HepG2 (cell line): ENCODE measurements at regions not wholly inside any gene's neighbourhood (a gene's known extent, or its start where the extent isn't known, plus 50 kb on each side); places are given as distances from the start of the nearest gene placed in this dataset.

Experiments
- ATAC-seq: fragments of 200-7000 bp; cut with Tn5 transposase; 3 replicates; pipeline ENCODE4 v1.9.1; 2020; ENCODE audit warnings: mild to moderate bottlenecking, moderate library complexity
- BruUV-seq: library from RNA; stranded (reverse); fragments of 400-500 nt; replicated peaks from 2 replicates; lab custom pipeline; 2021; lab: Mats Ljungman, UMichigan
- CTCF ChIA-PET: fragments of 300-600 bp; formaldehyde crosslinking; extraction: SDS; loops from one replicate; lab custom pipeline; 2021; ENCODE audit warnings: low total read pairs, inconsistent platforms, low intra/inter-chr PET ratio; lab: Yijun Ruan, JAX
- POLR2A ChIA-PET: fragments of 350-600 bp; sonication (Branson Sonifier 250); formaldehyde crosslinking; loops from one replicate; lab custom pipeline; 2020; ENCODE audit warnings: antibody characterized with exemption, inconsistent platforms; lab: Yijun Ruan, JAX
- DNase-seq: peaks from one replicate; pipeline ENCODE4 v3.0.0-alpha.2; 2015; ENCODE audit warnings: low spot score
- FAIRE-seq: peaks from 3 replicates; lab custom pipeline; 2011; peaks lifted over from hg19 to GRCh38; lab: Jason Lieb, UNC
- H2AFZ ChIP-seq: one replicate; pipeline ENCODE4 v1.6.1; 2011; ENCODE audit warnings: low read length, inconsistent platforms
- H3K27ac ChIP-seq: fragments of 300-600 bp; 3 replicates; pipeline ENCODE4 v1.8.0; 2011; ENCODE audit warnings: mixed run types, mild to moderate bottlenecking, mixed read lengths, low read length, inconsistent platforms; ENCODE audit not compliant: insufficient read depth; ENCODE audit errors: extremely low read length
- H3K27me3 ChIP-seq, 2 experiments: fragments of 200-600 bp in 1 of 2; 2 replicates in 1 of 2; 3 replicates in 1 of 2; pipeline versions ENCODE4 v1.6.0 to v1.8.0; 2011; ENCODE audit warnings: low read length in 2 of 2, mild to moderate bottlenecking in 2 of 2, moderate library complexity in 2 of 2, inconsistent platforms in 1 of 2; ENCODE audit not compliant: insufficient read depth in 2 of 2, control insufficient read depth in 1 of 2
- H3K36me3 ChIP-seq, 2 experiments: fragments of 200-600 bp in 1 of 2; replicated peaks in 1 of 2; 2 replicates in 1 of 2; 3 replicates in 1 of 2; pipeline versions ENCODE4 v1.5.1 to v1.8.0; 2011; ENCODE audit warnings: low read length in 2 of 2, inconsistent platforms in 1 of 2; ENCODE audit not compliant: insufficient read depth in 2 of 2, control insufficient read depth in 1 of 2
- H3K4me1 ChIP-seq: 2 replicates; pipeline ENCODE4 v1.5.1; 2012; ENCODE audit warnings: low read length, inconsistent platforms; ENCODE audit not compliant: insufficient read depth
- H3K4me2 ChIP-seq: 2 replicates; pipeline ENCODE4 v1.6.0; 2011; ENCODE audit warnings: low read depth, low read length, inconsistent platforms
- H3K4me3 ChIP-seq, 3 experiments: fragments of 200-600 bp in 1 of 3; sonication (generic), shearing (Covaris generic) in 1 of 3; replicated peaks in 1 of 3; 2 replicates each; pipeline ENCODE4 v1.5.1; 2011 to 2016; ENCODE audit warnings: low read length in 3 of 3, inconsistent platforms in 2 of 3, low read depth in 2 of 3, mild to moderate bottlenecking in 2 of 3, control low read depth in 1 of 3, mixed read lengths in 1 of 3; ENCODE audit not compliant: insufficient read depth in 1 of 3
- H3K79me2 ChIP-seq: one replicate; pipeline ENCODE4 v1.6.1; 2011; ENCODE audit warnings: low read length, inconsistent platforms; ENCODE audit not compliant: insufficient read depth
- H3K9ac ChIP-seq: 2 replicates; pipeline ENCODE4 v1.6.0; 2011; ENCODE audit warnings: mild to moderate bottlenecking, low read depth, low read length, inconsistent platforms; ENCODE audit not compliant: insufficient read depth
- H3K9me3 ChIP-seq: 2 replicates; pipeline ENCODE4 v1.5.1; 2012; ENCODE audit warnings: mild to moderate bottlenecking, low read length
- H4K20me1 ChIP-seq: 2 replicates; pipeline ENCODE4 v1.6.0; 2011; ENCODE audit warnings: inconsistent platforms, mild to moderate bottlenecking, low read length, moderate library complexity; ENCODE audit not compliant: insufficient read depth
- CCAR2 ChIP-seq: fragments of 200-400 bp; formaldehyde crosslinking; optimal IDR thresholded peaks from 2 replicates; pipeline ENCODE3; 2018; ENCODE audit warnings: low read depth, mild to moderate bottlenecking, low read length, moderate library complexity
- HNRNPK ChIP-seq: fragments of 200-400 bp; formaldehyde crosslinking; IDR thresholded peaks from 2 replicates; pipeline ENCODE4 v1.6.1; 2018; ENCODE audit warnings: low read length, low read depth, moderate library complexity, mild to moderate bottlenecking; ENCODE audit not compliant: poor library complexity, severe bottlenecking
- KAT7 ChIP-seq: IDR thresholded peaks from 2 replicates; pipeline ENCODE4 v1.6.1; 2018; ENCODE audit warnings: borderline replicate concordance, missing compliant biosample characterization
- KDM2A ChIP-seq: sonication (generic); formaldehyde crosslinking; IDR thresholded peaks from 2 replicates; pipeline ENCODE4 v1.4.0; 2020; ENCODE audit warnings: low read depth, missing genetic modification reagents, borderline replicate concordance
- NFE2L2 ChIP-seq: fragments of 150-350 bp; IDR thresholded peaks from 2 replicates; pipeline ENCODE4 v1.6.1; 2014; ENCODE audit warnings: low read length
- PAWR ChIP-seq: sonication (generic); formaldehyde crosslinking; IDR thresholded peaks from 2 replicates; pipeline ENCODE4 v1.4.0; 2020; ENCODE audit warnings: missing genetic modification reagents, mild to moderate bottlenecking, borderline replicate concordance
- POLR2G ChIP-seq: fragments of 200-400 bp; formaldehyde crosslinking; IDR thresholded peaks from 2 replicates; pipeline ENCODE4 v1.6.1; 2018; ENCODE audit warnings: mild to moderate bottlenecking, low read depth, low read length, moderate library complexity
- ZFP36L2 ChIP-seq: sonication (generic); formaldehyde crosslinking; IDR thresholded peaks from 2 replicates; pipeline ENCODE4 v1.4.0; 2020; ENCODE audit warnings: missing genetic modification reagents
- ZNF326 ChIP-seq: sonication (generic); formaldehyde crosslinking; IDR thresholded peaks from 2 replicates; pipeline ENCODE4 v1.4.0; 2020; ENCODE audit warnings: missing genetic modification reagents, borderline replicate concordance
- ZNF382 ChIP-seq: sonication (generic); formaldehyde crosslinking; IDR thresholded peaks from 2 replicates; pipeline ENCODE4 v1.5.0; 2020; ENCODE audit warnings: missing genetic modification reagents, mild to moderate bottlenecking, borderline replicate concordance
- ZNF543 ChIP-seq: sonication (generic); formaldehyde crosslinking; IDR thresholded peaks from 2 replicates; pipeline ENCODE4 v1.4.0; 2020; ENCODE audit warnings: mild to moderate bottlenecking, missing genetic modification reagents
- ZNF781 ChIP-seq: sonication (generic); formaldehyde crosslinking; IDR thresholded peaks from 2 replicates; pipeline ENCODE4 v1.5.1; 2020; ENCODE audit warnings: borderline replicate concordance, mild to moderate bottlenecking, missing genetic modification reagents; ENCODE audit errors: not compliant biosample characterization
- ZSCAN21 ChIP-seq: sonication (generic); formaldehyde crosslinking; IDR thresholded peaks from 2 replicates; pipeline ENCODE4 v1.8.0; 2022; ENCODE audit warnings: mild to moderate bottlenecking, missing genetic modification reagents, moderate library complexity, borderline replicate concordance
- WGBS: methylation state at CpG from one replicate; pipeline ENCODE4 v1.1.6; 2017; ENCODE audit warnings: low lambda C conversion rate; 5-methylcytosine and 5-hydroxymethylcytosine counted together
- in situ Hi-C: cut with HindIII; loops from 2 replicates; pipeline ENCODE4 v1.10.0; 2017; ENCODE audit warnings: low pct_unique_long_range_greater_than_20kb; ENCODE audit not compliant: extremely low pct_ligation_motif_present
- intact Hi-C: fragments of 100-400 bp; cut with micrococcal nuclease; formaldehyde crosslinking; loops from one replicate; pipeline ENCODE4 v1.10.0; 2022; ENCODE audit not compliant: unreplicated experiment
- TF ChIP-seq, protein P1 (sequence below), 2 experiments: sonication (generic) in 1 of 2; formaldehyde crosslinking in 1 of 2; IDR thresholded peaks; 2 replicates each; pipeline versions ENCODE4 v1.6.1 to v1.9.0; 2014 to 2022; ENCODE audit warnings: antibody characterized with exemption in 1 of 2, borderline replicate concordance in 1 of 2, inconsistent platforms in 1 of 2, low read depth in 1 of 2, missing genetic modification reagents in 1 of 2
- TF ChIP-seq, protein P2 (sequence below): sonication (generic); formaldehyde crosslinking; conservative IDR thresholded peaks from 2 replicates; pipeline ENCODE4 v1.4.0; 2020; ENCODE audit warnings: missing genetic modification reagents

DNA sequence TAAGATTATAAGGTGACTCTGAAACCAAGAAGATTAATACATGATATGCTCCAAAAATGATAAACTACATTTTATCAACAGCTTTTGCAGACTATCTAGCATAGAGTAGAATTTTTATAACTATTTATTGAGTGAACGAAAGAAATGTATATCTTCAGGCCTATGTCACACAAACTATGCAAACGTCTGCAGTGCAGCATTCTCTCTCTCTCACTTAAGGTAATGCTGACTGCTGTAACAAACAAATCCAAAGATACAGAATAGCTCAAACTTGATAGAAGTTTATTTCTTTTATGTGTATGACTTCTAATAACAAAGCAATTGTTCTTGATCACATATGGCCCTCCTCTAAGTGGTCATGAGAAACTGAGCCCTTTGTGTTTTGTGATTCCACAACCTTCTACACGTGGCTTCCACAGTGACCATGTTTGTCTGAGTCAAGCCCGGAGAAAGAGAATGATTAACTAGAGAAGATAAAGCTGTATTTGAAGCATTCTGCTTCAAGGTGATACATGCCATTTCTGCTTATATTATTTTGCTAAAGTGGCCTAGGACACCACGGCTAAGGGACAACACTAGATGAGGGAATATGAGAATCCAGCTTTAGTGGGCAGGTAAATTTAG lies 1352.7 kb upstream of the TMEM132C start (continued):
- TF ChIP-seq CCAR2 (no peak), KDM2A (CRISPR knock-in tag) (no peak), PAWR (CRISPR knock-in tag) (no peak), HNRNPK (no peak), NFE2L2 (no peak)

DNA sequence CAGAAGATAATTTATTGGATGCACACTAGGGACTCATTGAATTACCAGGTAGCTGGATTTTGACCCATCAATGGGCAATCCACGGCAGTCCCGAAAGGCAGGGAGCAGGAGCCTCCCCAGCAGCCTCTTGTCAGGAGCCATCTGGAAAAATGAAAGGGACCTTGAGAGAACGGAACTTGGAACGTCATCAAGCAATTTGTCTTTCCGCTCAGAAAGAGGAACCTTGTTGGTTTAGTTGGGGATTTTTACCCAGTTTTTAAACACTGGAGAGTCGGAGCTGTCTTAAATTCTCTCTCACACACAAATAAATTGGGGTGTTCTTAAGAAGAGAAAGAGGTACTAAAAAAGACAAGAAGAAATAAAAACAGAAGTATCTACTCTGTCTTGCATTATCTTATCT lies 1351.7 kb upstream of the TMEM132C start:
- WGBS: 34% methylated on average over 6 of the region's 6 CpGs
- in situ Hi-C loops: no loop called here
- no peaks in the 10 kb centered on the region for H4K20me1 ChIP-seq
- H3K9me3 ChIP-seq: peaks cover 63% of the 10 kb centered on the region
- H3K4me1 ChIP-seq: no peaks in the 10 kb centered on the region
- intact Hi-C loops: no loop called here
- H3K27me3 ChIP-seq: no peaks in the 10 kb centered on the region
- no peak overlapping the region for H3K4me3 ChIP-seq
- H3K36me3 ChIP-seq: no peaks in the 10 kb centered on the region
- no peak overlapping the region for H3K9ac ChIP-seq
- ChIA-PET POLR2A (no interaction called here), CTCF (no interaction called here)
- H3K27ac ChIP-seq: no peak overlapping the region
- no peak for FAIRE-seq
- no peak overlapping the region for H2AFZ ChIP-seq
- no TSS peak for BruUV-seq
- no peak for DNase-seq
- no peak overlapping the region for H3K4me2 ChIP-seq
- H3K79me2 ChIP-seq: no peaks in the 10 kb centered on the region
- ATAC-seq: no peak
- TF ChIP-seq ZNF543 (no peak), ZNF382 (no peak), ZNF326 (CRISPR knock-in tag) (no peak), KAT7 (no peak), ZNF781 (CRISPR knock-in tag) (no peak), ZSCAN21 (no peak), POLR2G (no peak), ZFP36L2 (CRISPR knock-in tag) (no peak)
- TF ChIP-seq, protein P1, sequence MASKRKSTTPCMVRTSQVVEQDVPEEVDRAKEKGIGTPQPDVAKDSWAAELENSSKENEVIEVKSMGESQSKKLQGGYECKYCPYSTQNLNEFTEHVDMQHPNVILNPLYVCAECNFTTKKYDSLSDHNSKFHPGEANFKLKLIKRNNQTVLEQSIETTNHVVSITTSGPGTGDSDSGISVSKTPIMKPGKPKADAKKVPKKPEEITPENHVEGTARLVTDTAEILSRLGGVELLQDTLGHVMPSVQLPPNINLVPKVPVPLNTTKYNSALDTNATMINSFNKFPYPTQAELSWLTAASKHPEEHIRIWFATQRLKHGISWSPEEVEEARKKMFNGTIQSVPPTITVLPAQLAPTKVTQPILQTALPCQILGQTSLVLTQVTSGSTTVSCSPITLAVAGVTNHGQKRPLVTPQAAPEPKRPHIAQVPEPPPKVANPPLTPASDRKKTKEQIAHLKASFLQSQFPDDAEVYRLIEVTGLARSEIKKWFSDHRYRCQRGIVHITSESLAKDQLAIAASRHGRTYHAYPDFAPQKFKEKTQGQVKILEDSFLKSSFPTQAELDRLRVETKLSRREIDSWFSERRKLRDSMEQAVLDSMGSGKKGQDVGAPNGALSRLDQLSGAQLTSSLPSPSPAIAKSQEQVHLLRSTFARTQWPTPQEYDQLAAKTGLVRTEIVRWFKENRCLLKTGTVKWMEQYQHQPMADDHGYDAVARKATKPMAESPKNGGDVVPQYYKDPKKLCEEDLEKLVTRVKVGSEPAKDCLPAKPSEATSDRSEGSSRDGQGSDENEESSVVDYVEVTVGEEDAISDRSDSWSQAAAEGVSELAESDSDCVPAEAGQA (IDR thresholded peaks at IDR 0.05; ENCODE audit: low read depth): no peak
- TF ChIP-seq, protein P1 (CRISPR knock-in tag; IDR thresholded peaks at IDR 0.05; ENCODE audit: borderline replicate concordance): no peak
- TF ChIP-seq, protein P2, sequence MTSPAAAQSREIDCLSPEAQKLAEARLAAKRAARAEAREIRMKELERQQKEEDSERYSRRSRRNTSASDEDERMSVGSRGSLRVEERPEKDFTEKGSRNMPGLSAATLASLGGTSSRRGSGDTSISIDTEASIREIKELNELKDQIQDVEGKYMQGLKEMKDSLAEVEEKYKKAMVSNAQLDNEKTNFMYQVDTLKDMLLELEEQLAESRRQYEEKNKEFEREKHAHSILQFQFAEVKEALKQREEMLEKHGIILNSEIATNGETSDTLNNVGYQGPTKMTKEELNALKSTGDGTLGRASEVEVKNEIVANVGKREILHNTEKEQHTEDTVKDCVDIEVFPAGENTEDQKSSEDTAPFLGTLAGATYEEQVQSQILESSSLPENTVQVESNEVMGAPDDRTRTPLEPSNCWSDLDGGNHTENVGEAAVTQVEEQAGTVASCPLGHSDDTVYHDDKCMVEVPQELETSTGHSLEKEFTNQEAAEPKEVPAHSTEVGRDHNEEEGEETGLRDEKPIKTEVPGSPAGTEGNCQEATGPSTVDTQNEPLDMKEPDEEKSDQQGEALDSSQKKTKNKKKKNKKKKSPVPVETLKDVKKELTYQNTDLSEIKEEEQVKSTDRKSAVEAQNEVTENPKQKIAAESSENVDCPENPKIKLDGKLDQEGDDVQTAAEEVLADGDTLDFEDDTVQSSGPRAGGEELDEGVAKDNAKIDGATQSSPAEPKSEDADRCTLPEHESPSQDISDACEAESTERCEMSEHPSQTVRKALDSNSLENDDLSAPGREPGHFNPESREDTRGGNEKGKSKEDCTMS: no peak
